ENCODE measurements at regions not wholly inside any gene's neighbourhood (a gene's known extent, or its start where the extent isn't known, plus 50 kb on each side); places are given as distances from the start of the nearest gene placed in this dataset.

DNA sequence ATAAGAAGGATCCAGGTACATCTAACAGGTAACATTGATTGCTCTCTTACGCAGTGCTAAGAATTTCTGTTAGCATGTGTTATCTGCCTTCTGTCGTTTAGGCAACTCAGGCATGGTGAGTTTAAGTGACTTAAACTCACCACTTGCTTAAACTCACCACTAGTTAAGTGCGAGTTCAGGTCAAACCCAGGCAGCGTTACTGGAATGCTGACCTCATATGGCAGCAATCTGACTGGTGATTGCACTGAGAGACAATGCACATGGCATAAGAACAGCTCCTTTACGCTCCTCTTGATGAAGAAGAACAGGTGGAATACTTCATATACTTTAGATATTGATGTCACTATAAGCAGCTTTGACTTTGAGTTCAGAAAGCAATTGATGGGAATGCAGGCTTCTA lies 954.1 kb downstream of the SOCS6 start:
- TF ChIP-seq CTCF (IDR thresholded peaks at IDR 0.05): no peak
- no peak overlapping the region for H3K27ac ChIP-seq
- intact Hi-C loops (cut with DNase I): no loop called here

GRCh38 chr18:71238974-71239624 lies 950.3 kb downstream of the SOCS6 start:
- H3K36me3 ChIP-seq: no peaks in the 10 kb centered on the region
- H3K9me3 ChIP-seq: no peaks in the 10 kb centered on the region
- no peaks in the 10 kb centered on the region for H3K27me3 ChIP-seq
- TF ChIP-seq CTCF (IDR thresholded peaks at IDR 0.05): no peak
- no peak for DNase-seq
- no peaks in the 10 kb centered on the region for H3K4me1 ChIP-seq
- ATAC-seq: no peak
- H3K4me3 ChIP-seq: no peak overlapping the region
- H3K27ac ChIP-seq: no peak overlapping the region
- intact Hi-C loops (cut with DNase I): no loop called here

More for the DNA sequence above, 954.1 kb downstream of the SOCS6 start:
- Histone ChIP-seq H3K36me3 (no peaks in the 10 kb centered on the region), H3K27me3 (no peaks in the 10 kb centered on the region), H3K4me3 (no peak overlapping the region), H3K4me1 (no peaks in the 10 kb centered on the region), H3K9me3 (no peaks in the 10 kb centered on the region)
- ATAC-seq (no peak), DNase-seq (no peak)

DNA sequence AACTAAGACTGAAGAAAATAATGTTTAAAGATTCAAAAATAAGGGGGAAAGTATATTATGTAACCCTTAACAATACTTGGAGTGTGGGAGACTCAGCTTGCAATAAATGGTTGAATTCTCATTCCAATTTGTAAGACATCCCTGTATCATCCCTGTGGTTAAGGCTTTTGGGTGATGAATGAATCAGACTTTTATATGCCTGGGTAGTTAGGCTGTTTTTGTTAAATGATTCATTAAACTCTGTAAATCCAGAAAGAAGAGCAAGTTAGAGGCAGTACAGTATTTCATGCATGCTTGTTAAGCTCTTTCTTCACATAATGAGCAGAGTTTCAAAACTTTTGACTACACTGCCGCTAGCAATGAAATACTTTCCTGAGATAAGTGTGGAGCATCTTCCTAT lies 948.8 kb downstream of the SOCS6 start:
- DNase-seq: no peak
- Histone ChIP-seq H3K9me3 (no peaks in the 10 kb centered on the region), H3K4me1 (no peaks in the 10 kb centered on the region), H3K4me3 (no peak overlapping the region), H3K27me3 (no peaks in the 10 kb centered on the region), H3K36me3 (no peaks in the 10 kb centered on the region), H3K27ac (no peak overlapping the region)
- no peak for ATAC-seq
- intact Hi-C loops (cut with DNase I): no loop called here
- TF ChIP-seq CTCF (IDR thresholded peaks at IDR 0.05): no peak

DNA sequence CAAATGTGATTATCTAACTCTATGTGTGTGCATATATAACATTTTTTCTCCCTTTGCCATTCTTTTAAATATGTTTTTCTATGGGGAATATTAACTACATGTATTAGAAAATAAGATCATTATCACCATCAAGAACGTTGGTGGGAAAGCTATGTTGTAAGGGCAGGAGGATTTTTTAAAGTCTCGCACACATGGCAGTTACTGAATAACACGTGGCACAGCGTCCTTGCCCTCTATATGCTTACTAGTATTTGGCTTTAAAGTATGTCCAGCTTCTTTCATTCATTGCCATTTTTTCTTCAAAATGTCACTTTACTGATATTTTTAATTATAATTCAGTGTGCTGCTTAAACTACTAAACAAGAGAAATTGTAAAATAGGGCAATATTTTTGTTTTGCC lies 944.3 kb downstream of the SOCS6 start:
- no peak for ATAC-seq
- no peaks in the 10 kb centered on the region for H3K4me1 ChIP-seq
- H3K27me3 ChIP-seq: no peaks in the 10 kb centered on the region
- H3K4me3 ChIP-seq: no peak overlapping the region
- H3K36me3 ChIP-seq: no peaks in the 10 kb centered on the region
- no peak overlapping the region for H3K27ac ChIP-seq
- DNase-seq: no peak
- no peak for TF ChIP-seq CTCF (IDR thresholded peaks at IDR 0.05)
- H3K9me3 ChIP-seq: no peaks in the 10 kb centered on the region
- intact Hi-C loops (cut with DNase I): no loop called here

DNA sequence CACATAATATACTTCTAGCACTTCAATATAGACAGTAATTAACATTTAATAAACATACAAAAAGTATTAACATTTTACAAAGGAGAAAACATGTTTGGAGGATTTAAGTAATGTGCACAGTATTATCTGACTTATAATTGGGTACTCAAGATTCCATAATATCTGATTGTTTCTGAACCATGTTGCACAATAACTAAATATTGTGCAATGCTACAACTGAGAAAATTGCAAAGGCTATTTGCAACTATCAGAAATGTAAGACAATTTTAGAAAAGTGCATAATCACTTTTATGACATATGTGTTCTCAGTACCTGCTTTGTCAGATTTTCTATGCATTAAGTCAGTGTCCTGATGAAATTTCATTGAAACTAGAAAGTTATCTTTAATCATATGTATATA lies 934.6 kb downstream of the SOCS6 start:
- ATAC-seq (no peak), DNase-seq (peak in 2 of 4 donors; percentile 9 to 33)
- Histone ChIP-seq H3K27ac (no peak overlapping the region), H3K36me3 (no peaks in the 10 kb centered on the region), H3K4me1 (no peaks in the 10 kb centered on the region), H3K9me3 (peaks cover 0 to 3% of the 10 kb centered on the region in 2 donors), H3K27me3 (no peaks in the 10 kb centered on the region), H3K4me3 (no peak overlapping the region)
- intact Hi-C loops (cut with DNase I): no loop called here
- TF ChIP-seq CTCF (IDR thresholded peaks at IDR 0.05): no peak

Data from left lung (tissue), 4 donors.